Esophagus muscularis mucosa (tissue), 4 donors: ENCODE measurements at regions not wholly inside any gene's neighbourhood (a gene's known extent, or its start where the extent isn't known, plus 50 kb on each side); places are given as distances from the start of the nearest gene placed in this dataset.

Experiments
- DNase-seq: peaks from one replicate; pipeline ENCODE4 v3.0.0-alpha.2; 2017; ENCODE audit errors: extremely low spot score
- H3K27ac ChIP-seq, 4 donors: fragments of 200-600 bp; sonication (generic); replicated peaks in 1 of 4; 1 replicate in 3 of 4; 2 replicates in 1 of 4; pipeline ENCODE4 v1.5.1; 2016 to 2019; ENCODE audit warnings: mild to moderate bottlenecking in 1 of 4
- H3K27me3 ChIP-seq, 4 donors: fragments of 200-600 bp; sonication (generic); one replicate each; pipeline versions ENCODE4 v1.5.1 to v1.6.0; 2016 to 2019
- H3K36me3 ChIP-seq, 4 donors: fragments of 200-600 bp; sonication (generic); one replicate each; pipeline ENCODE4 v1.5.1; 2016 to 2019
- H3K4me1 ChIP-seq, 4 donors: fragments of 200-600 bp; sonication (generic); one replicate each; pipeline ENCODE4 v1.5.1; 2016 to 2019
- H3K4me3 ChIP-seq, 4 donors: fragments of 200-600 bp; sonication (generic); 1 replicate in 2 of 4; 2 replicates in 2 of 4; pipeline ENCODE4 v1.5.1; 2016 to 2019; ENCODE audit warnings: mild to moderate bottlenecking in 4 of 4, moderate library complexity in 1 of 4
- H3K9me3 ChIP-seq, 4 donors: fragments of 200-600 bp; sonication (generic); 1 replicate in 3 of 4; 2 replicates in 1 of 4; pipeline ENCODE4 v1.5.1; 2016 to 2019
- EP300 ChIP-seq: sonication (generic); formaldehyde crosslinking; IDR thresholded peaks from one replicate; pipeline ENCODE4 v1.6.1; 2017; ENCODE audit warnings: antibody characterized with exemption
- POLR2A ChIP-seq: fragments of 450-650 bp; IDR thresholded peaks from one replicate; pipeline ENCODE4 v1.6.1; 2017; ENCODE audit warnings: antibody characterized with exemption, moderate library complexity, mild to moderate bottlenecking, low read depth
- POLR2AphosphoS5 ChIP-seq, 2 donors: sonication (generic); formaldehyde crosslinking; IDR thresholded peaks; one replicate each; pipeline ENCODE4 v1.6.1; 2017; ENCODE audit warnings: antibody characterized with exemption in 2 of 2
- WGBS: methylation state at CpG from one replicate; pipeline ENCODE4 v1.1.5; 2018; 5-methylcytosine and 5-hydroxymethylcytosine counted together
- intact Hi-C: fragments of 100-400 bp; cut with DNase I; formaldehyde crosslinking; loops from one replicate; pipeline ENCODE4 v1.15.1; 2023
- TF ChIP-seq, protein P1 (sequence below), 3 experiments: fragments of 200-600 bp in 2 of 3; fragments of 450-650 bp in 1 of 3; sonication (generic) in 2 of 3; IDR thresholded peaks; one replicate each; pipeline ENCODE4 v1.5.1; 2017 to 2019; ENCODE audit warnings: antibody characterized with exemption in 3 of 3, mild to moderate bottlenecking in 2 of 3, moderate library complexity in 1 of 3

DNA sequence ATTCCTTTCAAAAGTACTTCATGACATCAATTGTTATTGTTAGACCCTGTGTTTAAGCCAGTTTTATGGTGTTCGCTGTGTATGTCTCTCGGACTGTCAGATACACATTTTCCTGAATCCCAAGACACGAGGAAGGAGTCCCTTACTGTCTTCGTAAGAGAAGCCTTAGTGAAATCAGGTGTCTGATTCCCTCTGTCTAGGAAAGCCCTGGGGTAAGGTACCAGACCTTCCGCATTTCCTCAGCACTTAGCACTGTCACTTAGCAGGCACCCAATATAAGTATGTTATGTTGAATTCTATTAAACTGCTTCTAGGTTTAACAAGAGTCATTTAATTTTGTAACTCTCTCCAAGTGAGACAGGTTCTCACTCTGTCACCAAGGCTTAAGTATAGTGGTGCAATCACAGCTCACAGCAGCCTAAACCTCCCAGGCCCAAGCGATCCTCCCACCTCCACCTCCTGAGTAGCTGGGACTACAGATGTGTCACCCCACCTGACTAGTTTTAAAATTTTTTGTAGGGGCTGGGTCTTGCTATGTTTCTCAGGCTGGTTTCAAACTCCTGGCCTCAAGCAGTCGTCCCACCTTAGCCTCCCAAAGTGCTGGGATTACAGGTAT, 111.0 kb downstream of the BBS10 start:
- Histone ChIP-seq H3K27ac (no peak overlapping the region), H3K36me3 (no peaks in the 10 kb centered on the region), H3K4me1 (no peaks in the 10 kb centered on the region), H3K9me3 (no peaks in the 10 kb centered on the region), H3K27me3 (no peaks in the 10 kb centered on the region), H3K4me3 (no peak overlapping the region)
- 84% methylated on average over 7 of the region's 7 CpGs for WGBS
- TF ChIP-seq EP300 (no peak), POLR2AphosphoS5 (IDR thresholded peaks at IDR 0.05) (no peak), POLR2A (no peak)
- TF ChIP-seq, protein P1, sequence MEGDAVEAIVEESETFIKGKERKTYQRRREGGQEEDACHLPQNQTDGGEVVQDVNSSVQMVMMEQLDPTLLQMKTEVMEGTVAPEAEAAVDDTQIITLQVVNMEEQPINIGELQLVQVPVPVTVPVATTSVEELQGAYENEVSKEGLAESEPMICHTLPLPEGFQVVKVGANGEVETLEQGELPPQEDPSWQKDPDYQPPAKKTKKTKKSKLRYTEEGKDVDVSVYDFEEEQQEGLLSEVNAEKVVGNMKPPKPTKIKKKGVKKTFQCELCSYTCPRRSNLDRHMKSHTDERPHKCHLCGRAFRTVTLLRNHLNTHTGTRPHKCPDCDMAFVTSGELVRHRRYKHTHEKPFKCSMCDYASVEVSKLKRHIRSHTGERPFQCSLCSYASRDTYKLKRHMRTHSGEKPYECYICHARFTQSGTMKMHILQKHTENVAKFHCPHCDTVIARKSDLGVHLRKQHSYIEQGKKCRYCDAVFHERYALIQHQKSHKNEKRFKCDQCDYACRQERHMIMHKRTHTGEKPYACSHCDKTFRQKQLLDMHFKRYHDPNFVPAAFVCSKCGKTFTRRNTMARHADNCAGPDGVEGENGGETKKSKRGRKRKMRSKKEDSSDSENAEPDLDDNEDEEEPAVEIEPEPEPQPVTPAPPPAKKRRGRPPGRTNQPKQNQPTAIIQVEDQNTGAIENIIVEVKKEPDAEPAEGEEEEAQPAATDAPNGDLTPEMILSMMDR (IDR thresholded peaks at IDR 0.05): no peak
- DNase-seq: no peak
- intact Hi-C loops: no loop called here

DNA sequence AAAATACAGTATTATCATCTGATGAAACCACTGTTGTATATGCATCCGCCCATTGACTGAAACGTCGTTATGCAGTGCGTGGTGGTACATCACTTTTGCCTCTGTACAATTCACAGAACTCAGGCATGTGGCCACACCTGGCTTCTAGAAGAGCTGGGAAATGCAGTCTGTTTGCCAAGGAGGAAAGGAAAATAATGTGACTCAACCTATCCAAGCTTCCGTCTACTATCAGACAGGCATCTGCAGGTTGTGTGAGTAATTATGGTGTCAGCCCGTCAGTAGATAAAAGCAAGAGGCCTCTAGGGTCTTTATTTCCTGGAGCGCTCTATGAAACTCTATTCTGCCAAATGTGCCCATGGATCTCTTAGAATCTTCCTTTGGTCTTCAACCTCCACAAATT, 111.6 kb downstream of the BBS10 start:
- Histone ChIP-seq H3K4me1 (no peaks in the 10 kb centered on the region), H3K36me3 (no peaks in the 10 kb centered on the region), H3K4me3 (no peak overlapping the region), H3K27me3 (no peaks in the 10 kb centered on the region), H3K9me3 (no peaks in the 10 kb centered on the region), H3K27ac (no peak overlapping the region)
- no peak for TF ChIP-seq POLR2AphosphoS5 (IDR thresholded peaks at IDR 0.05)
- TF ChIP-seq, protein P1 (IDR thresholded peaks at IDR 0.05): no peak
- no peak for TF ChIP-seq EP300
- TF ChIP-seq POLR2A: no peak
- 84% methylated on average over 7 of the region's 7 CpGs for WGBS
- DNase-seq: no peak
- intact Hi-C loops: no loop called here

DNA sequence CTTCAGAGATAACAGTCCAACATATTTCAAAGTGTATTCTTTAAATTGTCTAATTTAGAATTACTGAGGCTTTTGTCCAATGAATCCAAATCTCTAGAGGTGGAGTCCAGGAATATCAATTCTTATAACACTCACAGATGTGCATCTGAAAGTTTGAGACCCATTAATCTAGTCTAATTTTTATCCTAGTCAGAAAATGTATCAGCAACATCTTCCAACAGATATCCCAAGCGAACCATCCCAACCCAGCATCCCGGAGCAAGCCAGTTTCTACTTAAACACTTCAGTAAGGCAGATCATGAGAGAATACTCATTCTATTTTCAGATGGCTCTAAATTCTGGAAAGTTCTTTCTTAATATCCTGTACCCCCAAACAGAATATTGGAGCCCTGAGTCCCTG, 113.5 kb downstream of the BBS10 start:
- Histone ChIP-seq H3K27ac (no peak overlapping the region), H3K27me3 (no peaks in the 10 kb centered on the region), H3K36me3 (no peaks in the 10 kb centered on the region), H3K4me1 (no peaks in the 10 kb centered on the region), H3K9me3 (no peaks in the 10 kb centered on the region), H3K4me3 (no peak overlapping the region)
- intact Hi-C loops: no loop called here
- WGBS: 92% methylated on average over 2 of the region's 2 CpGs
- no peak for DNase-seq
- TF ChIP-seq POLR2A (no peak), POLR2AphosphoS5 (IDR thresholded peaks at IDR 0.05) (no peak)

DNA sequence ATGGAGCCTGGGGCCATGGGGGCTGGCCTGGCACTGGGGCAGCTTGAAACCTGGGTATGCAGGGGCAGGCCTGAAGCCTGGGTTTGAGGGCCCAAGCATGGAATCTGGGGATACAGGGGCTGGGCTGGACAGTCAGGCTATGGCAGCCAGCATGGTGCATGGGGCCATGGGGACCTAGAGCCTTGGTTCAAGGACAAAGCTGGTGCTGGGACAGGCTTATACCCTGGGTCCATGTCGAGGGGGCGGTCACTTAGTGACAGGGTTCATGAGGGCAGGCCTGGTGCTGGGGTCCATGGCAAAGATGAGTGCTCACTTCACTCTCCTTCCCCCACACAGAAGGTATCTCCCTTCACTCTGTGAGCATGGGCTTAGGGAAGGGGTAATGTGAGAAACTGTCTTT, 116.2 kb downstream of the BBS10 start:
- no peaks in the 10 kb centered on the region for H3K36me3 ChIP-seq
- no peak overlapping the region for H3K4me3 ChIP-seq
- no peak overlapping the region for H3K27ac ChIP-seq
- intact Hi-C loops: no loop called here
- H3K4me1 ChIP-seq: no peaks in the 10 kb centered on the region
- DNase-seq: peak; percentile 68
- no peak for TF ChIP-seq EP300
- no peak for TF ChIP-seq POLR2A
- TF ChIP-seq POLR2AphosphoS5 (IDR thresholded peaks at IDR 0.05): no peak
- TF ChIP-seq, protein P1 (IDR thresholded peaks at IDR 0.05): no peak
- WGBS: 93% methylated on average over 2 of the region's 2 CpGs
- no peaks in the 10 kb centered on the region for H3K9me3 ChIP-seq
- no peaks in the 10 kb centered on the region for H3K27me3 ChIP-seq

DNA sequence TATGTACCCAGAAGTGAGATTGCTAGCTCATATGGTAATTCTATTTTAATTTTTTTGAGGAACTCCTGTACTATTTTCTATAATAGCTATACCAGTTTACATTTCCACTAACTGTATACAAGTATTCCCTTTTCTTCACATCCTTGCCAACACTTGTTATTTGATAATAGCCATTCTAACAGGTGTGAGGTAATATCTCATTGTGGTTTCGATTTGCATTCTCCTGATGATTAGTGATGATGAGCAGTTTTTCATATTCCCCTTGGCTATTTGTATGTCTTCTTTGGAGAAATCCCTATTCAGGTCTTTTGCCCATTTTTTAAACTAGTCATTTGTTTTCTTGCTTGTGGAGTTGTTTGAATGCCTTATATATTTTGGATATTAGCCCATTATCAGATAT, 121.3 kb downstream of the BBS10 start:
- Histone ChIP-seq H3K36me3 (no peaks in the 10 kb centered on the region), H3K4me3 (no peak overlapping the region), H3K9me3 (no peaks in the 10 kb centered on the region), H3K27ac (no peak overlapping the region), H3K27me3 (no peaks in the 10 kb centered on the region), H3K4me1 (no peaks in the 10 kb centered on the region)
- no peak for DNase-seq
- no peak for TF ChIP-seq POLR2AphosphoS5 (IDR thresholded peaks at IDR 0.05)
- TF ChIP-seq, protein P1 (IDR thresholded peaks at IDR 0.05): no peak
- no peak for TF ChIP-seq EP300
- no peak for TF ChIP-seq POLR2A
- WGBS: 85% methylated on average over 1 of the region's 1 CpG
- intact Hi-C loops: no loop called here
